GM10248 (cell line): ENCODE measurements at regions not wholly inside any gene's neighbourhood (a gene's known extent, or its start where the extent isn't known, plus 50 kb on each side); places are given as distances from the start of the nearest gene placed in this dataset.

Source experiments
- CTCF ChIA-PET: fragments of 300-600 bp; sonication (Branson Sonifier 250); formaldehyde crosslinking; extraction: SDS; loops from one replicate; lab custom pipeline; 2021; ENCODE audit warnings: antibody characterized with exemption; lab: Yijun Ruan, JAX
- POLR2A ChIA-PET: fragments of 350-650 bp; sonication (Branson Sonifier 250); formaldehyde crosslinking; extraction: SDS; loops from one replicate; lab custom pipeline; 2020; ENCODE audit warnings: antibody characterized with exemption; lab: Yijun Ruan, JAX
- DNase-seq: peaks from one replicate; pipeline ENCODE4 v3.0.0; 2012; ENCODE audit errors: extremely low spot score
- CTCF ChIP-seq: IDR thresholded peaks from 2 replicates; pipeline ENCODE4 v1.5.1; 2012; ENCODE audit warnings: mild to moderate bottlenecking, low read depth; ENCODE audit errors: extremely low read depth, missing control alignments, control extremely low read depth

DNA sequence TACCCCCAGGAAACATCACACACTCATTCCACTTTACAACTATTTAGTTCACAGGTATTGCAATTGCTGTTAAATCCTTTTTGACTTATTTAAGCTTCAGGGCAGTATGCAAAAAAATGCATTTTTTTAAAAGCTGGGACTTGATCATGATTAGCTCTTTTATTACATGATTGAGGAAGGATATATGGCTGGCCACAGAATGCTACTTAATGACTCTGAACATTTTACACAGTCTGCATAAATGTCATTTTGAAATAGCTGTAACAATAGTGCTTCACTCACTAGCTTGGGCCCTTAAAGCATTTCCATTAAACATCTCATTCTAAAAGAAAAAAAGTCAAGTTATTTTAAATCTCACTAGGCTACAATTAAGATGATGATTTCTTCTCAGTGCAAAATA is 429.7 kb downstream of the FRK start:
- ChIA-PET CTCF (no interaction called here), POLR2A (no interaction called here)
- TF ChIP-seq CTCF = no peak
- no peak for DNase-seq

DNA sequence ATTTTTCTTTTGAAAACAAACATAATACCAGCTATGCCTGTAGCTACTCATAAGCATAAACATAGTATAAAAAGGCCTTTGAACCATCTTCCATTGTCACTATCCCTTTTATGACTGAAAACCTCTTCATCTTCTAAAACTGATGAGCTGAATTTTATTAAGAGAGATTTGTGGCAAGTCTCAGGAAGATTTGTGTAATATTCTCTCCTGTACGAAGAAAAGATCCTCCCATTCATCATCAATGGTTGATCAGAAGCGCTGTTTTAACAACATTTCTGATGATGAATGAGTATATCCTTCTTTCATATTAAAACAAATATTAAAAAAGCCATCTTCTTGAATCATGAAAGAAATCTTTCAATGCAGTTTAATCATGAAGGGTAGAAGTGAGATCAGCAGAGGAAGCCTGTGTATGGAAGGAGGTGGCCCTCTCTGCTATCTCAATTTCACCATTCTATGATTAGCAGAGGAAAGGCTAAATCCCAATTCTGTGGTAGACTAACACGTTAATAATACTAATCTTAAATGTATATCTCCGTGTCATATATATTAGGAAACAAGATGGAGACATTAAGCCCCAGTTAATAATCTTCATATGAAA is 430.2 kb downstream of the FRK start:
- POLR2A ChIA-PET = no interaction called here
- no peak for TF ChIP-seq CTCF
- CTCF ChIA-PET = no interaction called here
- no peak for DNase-seq

DNA sequence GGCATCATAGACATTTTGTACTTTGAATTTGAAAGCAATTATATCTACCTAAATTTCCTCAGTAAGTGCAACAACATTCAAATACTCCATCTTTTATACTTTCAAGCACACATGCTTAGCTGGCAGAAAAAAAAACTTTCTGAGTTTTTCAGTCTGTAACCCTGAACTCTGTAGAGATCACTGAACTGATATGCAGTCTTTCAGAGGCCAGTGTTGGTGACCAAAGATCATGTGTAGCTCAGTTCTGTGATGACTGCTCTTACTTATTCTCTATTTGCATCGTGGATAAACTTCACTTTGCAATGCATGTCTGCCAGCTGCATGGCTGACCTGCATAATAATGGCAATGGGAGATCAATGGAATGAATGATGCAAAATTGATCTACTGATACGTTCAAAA is 431.3 kb downstream of the FRK start:
- CTCF ChIA-PET = no interaction called here
- no peak for TF ChIP-seq CTCF
- no peak for DNase-seq
- POLR2A ChIA-PET = no interaction called here

GRCh38 chr6:115618256-115618655 is 442.4 kb downstream of the FRK start:
- ChIA-PET POLR2A (no interaction called here), CTCF (interaction anchor here (0.5 kb wide), 1 partner anchor 1458 kb away, joined by 3 read pairs; no protein-coding TSS in a partner anchor)
- no peak for TF ChIP-seq CTCF
- no peak for DNase-seq

- POLR2A ChIA-PET = no interaction called here
- no peak for DNase-seq
- CTCF ChIA-PET = no interaction called here
- no peak for TF ChIP-seq CTCF
Observed at GRCh38 chr6:115617031-115617430, 443.7 kb downstream of the FRK start.

GRCh38 chr6:115613488-115613887 is 447.2 kb downstream of the FRK start:
- no peak for DNase-seq
- CTCF ChIA-PET = interaction anchor here (1.0 to 1.2 kb wide), 2 partner anchors 8 to 10 kb away, joined by 3 read pairs; no protein-coding TSS in a partner anchor
- no peak for TF ChIP-seq CTCF
- POLR2A ChIA-PET = no interaction called here
